DMS114 treated with DMSO at 0.1 percent for 48 hours (cell line): ENCODE measurements at regions not wholly inside any gene's neighbourhood (a gene's known extent, or its start where the extent isn't known, plus 50 kb on each side); places are given as distances from the start of the nearest gene placed in this dataset.
"Not testable (repeated sequence)": the region's sequence is repeated elsewhere in the genome, so short reads cannot be mapped to it uniquely, and the experiment has no call there.

ENCODE experiments used
- DNase-seq: peaks from one replicate; lab custom pipeline; 2025; ENCODE audit not compliant: unreplicated experiment; lab: John Stamatoyannopoulos, UW

DNA sequence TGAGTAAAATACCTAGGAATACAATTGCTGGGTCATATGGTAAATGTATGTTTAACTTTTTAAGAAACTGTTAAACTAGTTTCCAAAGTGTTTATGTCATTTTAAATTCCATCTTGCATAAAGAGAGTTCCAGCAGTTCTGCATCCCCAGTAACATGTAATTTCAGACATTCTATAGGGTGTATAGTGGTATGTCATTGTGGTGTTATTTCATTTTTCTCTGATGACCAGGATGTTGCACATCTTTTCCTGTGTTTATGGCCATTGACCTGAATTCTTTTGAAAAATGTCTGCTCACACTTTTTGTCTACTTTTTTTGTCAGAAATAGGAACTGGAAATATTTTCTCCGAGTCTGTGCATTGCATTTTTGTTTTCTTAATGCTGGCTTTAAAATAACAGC, 128.9 kb downstream of the TMEM200A start:
- no peak for DNase-seq

DNA sequence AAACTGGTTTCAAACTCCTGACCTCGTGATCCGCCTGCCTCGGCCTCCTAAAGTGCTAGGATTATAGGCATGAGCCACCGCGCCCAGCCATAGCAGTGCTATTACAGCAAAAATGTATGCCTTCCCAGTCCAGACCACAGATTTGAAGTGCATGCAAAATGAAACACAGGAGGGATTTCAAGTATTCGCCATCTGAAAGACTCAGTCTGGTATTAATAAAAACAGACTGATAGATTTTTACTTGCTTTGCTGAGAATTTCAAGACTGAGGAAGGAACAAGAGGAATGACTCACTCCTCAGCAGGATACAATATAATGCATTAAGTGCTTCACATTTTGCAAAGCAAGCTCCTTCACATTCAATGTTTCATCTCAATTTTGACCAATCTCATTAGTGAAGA, 134.9 kb downstream of the TMEM200A start:
- DNase-seq = no peak

DNA sequence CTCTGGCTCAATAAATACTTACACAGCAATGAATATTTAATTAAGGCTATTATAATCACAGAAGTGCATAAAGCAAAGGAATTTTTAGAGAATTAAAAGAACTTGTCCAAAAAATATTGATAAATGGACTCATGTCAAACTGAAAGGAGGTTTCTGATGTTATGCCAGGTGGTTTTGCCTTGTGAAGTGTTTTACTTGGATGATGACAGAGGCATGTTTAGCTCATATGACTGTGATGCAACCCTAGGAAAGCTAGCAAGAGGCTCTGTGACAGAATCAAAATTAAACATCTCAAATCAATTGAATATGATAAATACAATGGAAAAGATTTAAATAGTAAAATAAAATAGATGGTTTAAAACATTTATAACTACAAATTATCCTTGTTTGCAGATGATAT, 137.3 kb downstream of the TMEM200A start:
- no peak for DNase-seq

DNA sequence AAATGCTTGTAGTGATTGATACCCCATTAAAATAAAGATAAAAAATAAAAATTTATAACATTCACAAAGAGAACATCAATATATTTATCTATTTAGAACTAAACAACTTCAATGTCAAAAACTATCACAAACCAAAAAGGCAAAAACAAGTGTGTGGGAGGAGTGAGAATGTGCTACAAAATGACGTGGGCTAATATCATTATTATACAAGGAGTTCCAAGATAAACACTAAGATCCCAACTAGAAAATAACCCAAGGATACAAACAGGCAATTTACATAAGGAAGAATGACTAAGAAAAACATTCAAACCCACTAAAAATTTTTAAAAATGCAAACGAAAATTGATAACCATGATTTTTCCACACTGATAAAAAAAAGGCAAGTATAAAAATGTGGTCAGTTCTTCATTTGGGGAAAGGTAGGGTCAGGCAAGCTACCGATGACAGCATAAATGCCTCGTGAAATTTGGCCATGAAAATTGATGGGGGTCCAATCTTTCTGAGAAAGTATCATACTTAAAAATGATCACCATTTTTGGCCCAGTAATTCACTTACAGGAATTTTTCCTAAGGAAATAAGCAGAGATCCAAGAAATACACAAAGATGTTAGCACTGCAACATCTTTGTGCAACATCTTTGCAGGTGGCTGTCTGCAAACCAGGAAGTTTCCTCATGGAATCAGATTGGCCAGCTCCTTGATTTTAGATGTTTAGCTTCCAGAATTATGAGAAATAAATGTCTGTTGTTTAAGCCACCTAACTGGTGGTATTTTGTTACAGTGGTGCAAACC, 140.2 kb downstream of the TMEM200A start:
- no peak for DNase-seq

DNA sequence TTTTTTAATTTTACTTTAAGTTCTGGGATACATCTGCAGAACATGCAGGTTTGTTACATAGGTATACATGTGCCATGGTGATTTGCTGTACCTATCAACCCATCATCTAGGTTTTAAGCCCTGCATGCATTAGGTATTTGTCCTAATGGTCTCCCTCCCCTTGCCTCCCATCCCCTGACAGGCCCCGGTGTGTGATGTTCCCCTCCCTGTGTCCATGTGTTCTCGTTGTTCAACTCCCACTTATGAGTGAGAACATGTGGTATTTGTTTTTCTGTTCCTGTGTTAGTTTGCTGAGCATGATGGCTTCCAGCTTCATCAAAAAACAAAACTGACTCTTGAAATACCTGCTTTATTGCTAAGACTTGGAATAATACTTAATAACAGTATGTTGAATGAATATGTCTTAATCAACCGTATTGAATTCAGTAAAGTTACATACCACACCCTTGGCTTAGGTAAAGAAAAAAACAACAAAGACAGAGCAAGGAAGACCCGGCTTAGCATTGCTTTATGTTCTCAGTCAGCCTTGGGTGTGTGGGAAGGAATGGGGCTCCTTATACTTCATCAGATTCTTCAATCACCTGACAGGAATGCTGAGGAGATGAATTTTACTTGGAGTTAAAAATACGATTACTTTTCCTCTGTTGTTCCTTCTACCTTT, 141.3 kb downstream of the TMEM200A start:
- DNase-seq = not testable (repeated sequence)

DNA sequence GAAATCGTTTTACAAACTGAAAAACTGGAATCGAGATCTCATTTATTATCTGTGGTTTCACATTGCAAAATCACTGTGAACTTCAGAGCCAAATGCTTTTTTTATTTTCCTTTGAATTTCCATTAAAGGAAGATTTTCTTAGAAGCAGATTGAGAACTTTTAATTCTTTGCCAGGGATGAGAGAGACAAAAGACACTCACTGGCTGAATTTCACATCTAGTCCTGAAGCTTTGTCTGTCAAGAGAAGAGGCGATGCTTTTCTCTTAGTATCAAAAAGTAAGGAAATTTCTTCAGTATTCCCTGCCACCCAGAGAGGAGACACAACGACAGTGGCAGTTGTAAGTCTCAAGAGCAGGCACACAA, 141.8 kb downstream of the TMEM200A start:
- no peak for DNase-seq

DNA sequence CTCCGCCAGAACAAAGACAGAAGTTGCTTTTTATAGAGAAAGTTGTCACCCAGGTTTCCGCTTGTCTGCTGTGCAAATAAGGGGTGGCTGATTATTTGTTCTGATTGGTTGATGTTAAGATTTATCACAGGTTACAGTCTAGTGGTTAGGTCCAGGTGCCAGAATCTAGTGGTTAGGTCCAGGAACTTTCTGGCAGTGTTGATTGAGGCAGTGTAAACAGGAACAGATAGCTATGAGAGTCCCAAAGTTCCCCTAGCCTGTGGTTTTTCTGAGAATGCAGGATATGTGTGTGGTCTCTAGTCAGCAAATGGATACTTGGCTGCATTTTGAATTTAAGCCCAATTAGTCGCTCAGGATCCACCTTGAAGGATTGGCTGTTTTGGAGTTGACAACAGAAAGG, 148.0 kb downstream of the TMEM200A start:
- no peak for DNase-seq

DNA sequence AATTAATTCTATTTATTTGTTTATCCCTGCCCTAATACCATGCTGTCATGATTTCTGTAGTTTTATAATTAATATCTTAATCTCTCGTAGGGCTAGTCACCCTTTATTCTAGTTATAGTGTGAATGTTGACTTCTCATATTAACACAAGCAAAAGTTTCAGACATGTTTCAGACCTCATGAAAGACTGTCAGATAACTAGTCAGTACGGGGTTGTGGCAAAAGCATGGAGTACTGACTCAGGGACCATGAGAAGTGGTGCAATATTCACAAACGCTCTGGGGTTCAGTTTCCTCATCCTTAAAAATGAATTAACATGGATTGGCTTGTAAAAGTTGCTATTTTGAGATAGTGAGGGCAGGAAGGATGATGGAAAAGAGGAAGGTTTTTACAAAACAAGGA, 148.9 kb downstream of the TMEM200A start:
- DNase-seq = no peak

DNA sequence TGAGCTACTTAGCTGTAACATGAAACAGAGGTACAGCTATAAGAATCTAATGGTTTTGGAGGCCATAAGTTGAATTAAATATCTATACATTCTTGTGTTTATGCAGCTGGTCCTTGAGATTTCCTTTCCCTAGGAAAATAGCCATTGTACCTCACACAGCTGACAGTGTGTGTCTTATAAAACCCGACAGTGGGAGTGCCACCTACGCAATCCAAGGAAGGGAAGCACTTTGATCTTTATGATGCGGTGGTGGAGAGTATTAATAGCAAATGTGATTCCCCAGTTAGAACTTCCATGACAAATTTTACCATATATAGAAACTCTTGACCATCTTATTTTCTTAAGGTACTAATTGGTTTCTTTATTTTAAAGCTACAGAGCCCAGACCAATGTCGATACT, 149.5 kb downstream of the TMEM200A start:
- no peak for DNase-seq

DNA sequence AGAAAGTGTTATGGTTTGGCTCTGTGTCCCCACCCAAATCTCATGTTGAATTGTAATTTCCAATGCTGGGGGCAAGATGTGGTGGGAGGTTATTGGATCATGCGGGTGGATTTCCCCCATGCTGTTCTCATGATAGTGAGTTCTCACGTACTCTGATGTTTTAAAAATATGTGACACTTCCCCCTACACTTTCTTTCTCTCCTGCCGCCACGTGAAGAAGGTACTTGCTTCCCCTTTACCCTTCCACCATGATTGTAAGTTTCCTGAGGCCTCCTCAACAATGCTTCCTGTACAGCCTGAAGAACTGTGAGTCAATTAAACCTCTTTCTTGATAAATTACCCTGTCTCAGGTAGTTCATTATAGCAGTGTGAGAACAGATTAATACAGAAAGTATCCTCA, 150.8 kb downstream of the TMEM200A start:
- no peak for DNase-seq

DNA sequence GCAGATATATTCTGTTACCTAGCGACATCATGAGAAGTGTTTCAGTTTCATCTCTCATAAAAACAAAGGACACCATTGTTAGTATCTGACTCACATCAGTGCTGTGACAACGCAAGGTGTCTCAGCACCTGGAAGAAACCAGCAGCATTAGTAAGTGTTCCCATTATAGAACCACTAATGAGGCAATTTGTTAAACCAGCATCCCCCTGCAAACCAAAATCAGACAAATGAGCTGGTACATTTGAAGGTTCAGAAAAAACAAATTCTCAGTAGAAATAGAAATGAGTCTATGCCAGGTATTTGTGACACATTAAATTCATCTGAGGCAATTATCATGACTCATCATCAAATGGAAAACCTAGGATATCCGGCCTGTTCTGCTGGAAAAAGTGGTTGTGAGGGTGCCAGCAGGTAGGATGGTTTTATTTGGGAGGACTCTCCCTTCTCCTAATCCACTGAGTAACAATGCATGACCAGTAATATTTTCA, 151.7 kb downstream of the TMEM200A start:
- DNase-seq = no peak

DNA sequence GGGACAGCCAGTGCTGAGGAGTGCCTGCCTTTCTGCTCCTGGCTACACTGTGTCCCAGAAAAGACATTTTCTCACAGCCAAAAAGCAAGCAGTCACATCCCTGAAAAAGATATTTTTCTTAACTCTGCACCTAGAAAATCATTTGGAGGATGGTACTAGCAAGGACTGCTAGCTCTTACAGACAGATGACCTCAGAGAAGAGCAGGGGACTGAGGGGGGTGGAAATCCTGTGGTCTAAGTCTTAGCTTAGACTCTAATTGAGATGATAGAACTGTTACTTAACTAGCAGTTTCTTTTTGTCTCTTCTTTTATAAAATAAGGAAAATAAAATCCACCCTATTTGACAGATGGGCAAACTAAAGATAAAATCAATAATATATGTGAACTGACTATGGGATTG, 152.8 kb downstream of the TMEM200A start:
- no peak for DNase-seq

DNA sequence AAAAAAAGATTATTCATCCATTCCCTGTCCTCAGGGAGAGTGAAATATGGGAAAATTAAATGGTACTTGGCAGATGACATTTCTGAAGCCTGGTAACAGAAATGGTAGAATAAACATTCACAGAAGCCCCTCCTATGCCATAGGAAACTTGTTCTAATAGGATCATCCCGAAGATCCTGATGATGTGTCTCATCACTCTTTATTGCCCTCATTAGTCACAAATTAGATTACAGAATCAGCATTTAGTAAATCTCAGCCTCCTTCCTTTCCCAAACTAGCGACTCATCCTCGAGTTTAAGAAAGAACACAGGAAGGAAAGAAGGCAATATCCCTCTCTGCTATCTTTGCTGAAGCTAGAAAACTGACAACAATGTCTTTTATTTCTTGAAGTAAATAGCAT, 154.4 kb downstream of the TMEM200A start:
- DNase-seq = no peak

DNA sequence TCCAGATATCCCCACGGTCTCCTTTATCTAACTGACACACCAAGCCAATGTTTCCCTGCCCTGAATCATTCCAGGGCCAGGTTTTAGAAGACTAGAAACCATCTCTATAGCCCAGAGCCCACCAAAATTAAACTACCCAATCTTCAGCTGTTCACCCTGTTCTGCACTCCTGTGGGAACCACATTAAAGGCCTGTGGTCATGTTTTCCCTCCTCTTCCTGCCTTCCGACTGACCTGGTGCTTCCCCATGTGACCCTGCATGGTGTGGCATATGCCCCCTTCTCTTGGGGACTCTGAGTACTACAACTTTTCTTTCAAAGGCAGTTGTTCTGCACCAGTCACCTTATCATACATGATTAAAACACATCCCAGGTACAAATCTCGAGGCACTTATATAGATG, 155.0 kb downstream of the TMEM200A start:
- no peak for DNase-seq

DNA sequence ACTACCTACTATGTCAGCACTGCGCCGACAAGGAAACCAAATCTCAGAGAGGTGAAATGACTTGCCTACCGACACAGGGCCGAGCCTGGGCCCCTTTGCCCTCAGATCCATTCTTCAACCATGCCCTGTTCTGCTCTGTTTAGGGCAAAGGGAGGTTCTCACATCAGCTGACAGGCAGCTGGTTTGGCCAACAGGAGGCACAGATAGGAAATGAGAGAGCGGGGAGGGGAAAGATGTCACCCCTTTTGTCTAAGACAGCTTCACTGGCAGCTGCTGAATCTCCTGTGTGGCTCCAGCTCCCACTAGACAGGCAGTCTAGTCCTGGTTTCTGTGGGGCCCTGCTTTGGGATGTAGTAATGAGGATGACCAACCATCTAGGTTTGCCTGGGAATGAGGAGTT, 158.7 kb downstream of the TMEM200A start:
- no peak for DNase-seq

DNA sequence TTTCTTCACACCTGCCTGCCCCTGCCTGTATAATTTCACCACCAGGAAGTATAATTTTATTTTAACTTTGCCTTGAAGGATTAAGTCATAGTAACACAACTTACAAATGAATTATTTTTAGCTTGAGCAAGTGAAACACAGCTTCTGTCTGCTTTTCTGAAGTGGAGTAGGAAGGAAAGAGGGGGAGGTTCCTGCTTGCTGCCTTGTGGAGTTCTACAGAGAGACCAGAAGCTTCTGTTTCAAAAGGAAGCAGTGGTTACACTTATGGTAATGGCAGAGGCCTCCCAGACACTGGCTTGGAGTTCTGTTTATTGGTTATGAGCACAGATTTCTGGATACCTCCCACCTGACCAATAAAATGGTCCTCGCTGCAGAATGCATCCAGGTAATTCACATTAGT, 159.6 kb downstream of the TMEM200A start:
- no peak for DNase-seq

DNA sequence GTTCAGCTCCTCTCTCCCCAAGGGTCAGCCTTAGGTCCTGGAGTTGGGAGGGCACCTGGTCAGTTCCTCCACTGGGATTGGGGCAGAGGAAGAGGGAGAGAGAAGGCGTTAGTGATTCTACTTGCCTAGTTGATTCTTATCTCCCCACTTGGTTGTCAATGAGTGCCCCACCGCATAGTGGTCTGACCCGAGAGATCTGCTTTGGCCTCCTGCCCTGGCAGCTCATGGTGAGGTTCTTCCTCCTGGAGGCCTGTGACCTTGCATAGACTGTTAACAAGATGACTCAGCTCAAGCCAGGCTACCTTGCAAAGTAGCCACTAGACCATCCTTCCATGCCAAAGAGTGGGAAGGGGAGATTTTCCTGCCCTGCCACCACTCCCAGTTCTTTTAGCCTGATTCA, 160.6 kb downstream of the TMEM200A start:
- no peak for DNase-seq

DNA sequence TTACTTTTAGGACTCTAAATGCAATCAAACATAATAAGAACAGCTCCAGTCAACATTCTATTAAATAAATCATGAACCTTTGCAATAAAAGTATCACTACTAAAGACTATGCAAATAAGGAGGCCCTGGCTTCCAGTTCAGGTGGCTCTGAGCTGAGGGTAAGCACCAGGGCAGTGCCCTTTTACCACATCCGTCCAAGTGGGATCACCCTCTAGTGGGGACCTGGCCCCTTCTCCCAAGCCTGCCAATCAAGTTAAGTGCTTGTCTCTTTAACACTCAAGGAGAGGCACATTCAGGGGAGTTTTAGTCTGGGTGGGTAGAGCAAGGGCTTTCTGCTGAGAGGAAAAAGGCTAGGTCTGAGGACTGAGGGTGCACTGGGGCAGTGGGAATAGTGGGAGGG, 161.4 kb downstream of the TMEM200A start:
- no peak for DNase-seq

DNA sequence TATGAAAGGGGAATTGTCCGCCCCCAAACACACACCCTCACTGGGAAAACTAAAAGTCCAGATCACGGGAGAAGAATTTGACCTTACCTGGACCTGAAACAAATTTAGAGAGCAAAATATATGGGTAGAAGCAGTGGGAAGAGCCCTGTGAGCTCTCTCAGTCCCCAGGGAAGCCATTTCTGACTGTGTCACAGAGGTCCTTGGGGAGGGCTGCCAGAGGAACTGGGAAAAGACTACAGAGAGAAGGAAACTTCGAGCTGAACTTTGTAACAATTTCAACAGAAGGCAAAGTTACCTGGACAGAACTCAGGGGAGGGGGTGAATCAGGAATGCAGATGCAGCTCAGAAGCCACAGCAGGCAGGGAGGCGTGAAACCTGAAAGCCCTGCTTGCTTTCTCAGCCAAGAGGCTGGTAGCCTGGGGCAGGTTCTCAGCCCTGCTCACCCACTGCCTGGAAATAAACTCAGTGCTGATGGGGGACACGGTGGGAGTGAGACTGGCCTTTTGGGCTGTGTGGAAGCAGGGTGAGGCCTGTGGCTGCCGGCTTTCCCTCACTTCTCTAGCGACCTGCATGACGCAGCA, 163.8 kb downstream of the TMEM200A start:
- DNase-seq = no peak

DNA sequence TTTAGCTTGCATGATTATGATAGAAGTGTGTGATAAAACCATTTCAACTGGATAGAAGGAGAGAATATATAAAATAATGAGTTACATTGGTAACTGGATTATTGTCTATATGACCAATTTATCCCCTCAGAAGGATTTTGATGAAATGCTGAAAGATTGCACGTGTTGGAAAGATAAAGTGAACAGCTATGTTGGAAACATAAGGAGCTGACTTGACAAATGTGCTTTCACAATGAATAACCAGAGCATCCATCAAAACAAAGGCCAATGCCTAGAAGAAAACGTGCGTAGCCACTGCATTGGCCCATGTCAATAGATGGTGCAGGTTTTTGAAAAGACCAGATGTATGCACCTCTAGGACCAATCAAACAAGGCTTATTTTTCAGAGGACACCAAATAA, 168.8 kb downstream of the TMEM200A start:
- no peak for DNase-seq

DNA sequence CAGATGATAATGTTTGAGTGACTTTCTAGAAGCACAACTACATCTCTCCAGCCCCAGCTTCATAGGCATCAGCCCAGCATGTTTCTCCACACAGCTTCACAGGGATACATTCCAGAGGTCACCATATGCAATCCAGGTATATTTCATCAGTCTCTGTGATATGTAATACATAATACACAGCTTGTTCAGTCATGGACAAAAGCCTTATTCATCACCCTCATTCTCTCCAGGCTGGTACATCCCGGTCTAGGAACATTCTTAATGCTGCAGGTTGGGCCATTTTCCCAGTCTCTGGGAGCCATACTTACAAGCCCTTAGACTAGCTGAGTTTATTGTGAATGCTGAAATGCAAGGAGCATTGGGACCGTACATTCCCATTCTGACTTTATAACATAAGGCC, 169.4 kb downstream of the TMEM200A start:
- no peak for DNase-seq

DNA sequence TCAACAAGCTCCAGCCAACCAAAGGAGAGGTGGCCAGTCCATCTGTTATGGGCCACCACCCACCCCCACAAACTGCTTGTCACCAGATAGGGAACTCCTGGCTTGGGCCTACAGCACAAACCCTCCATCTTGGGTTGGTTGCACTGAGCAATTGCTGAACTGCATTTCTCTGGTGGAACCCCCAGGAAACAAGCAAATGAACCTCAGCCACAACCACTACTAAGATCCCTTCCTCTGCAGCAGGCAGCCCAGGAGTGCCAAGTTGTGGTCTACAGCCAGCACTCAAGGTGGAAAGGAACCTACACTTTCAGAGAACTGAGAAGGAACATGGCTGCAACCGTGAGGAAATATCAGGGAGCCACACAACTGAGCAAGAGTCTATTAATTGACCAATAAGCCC, 171.6 kb downstream of the TMEM200A start:
- DNase-seq = no peak
